Embryonic facial prominence (tissue), 1 donor: ENCODE measurements at regions not wholly inside any gene's neighbourhood (a gene's known extent, or its start where the extent isn't known, plus 50 kb on each side); places are given as distances from the start of the nearest gene placed in this dataset.
"Not testable (repeated sequence)": the region's sequence is repeated elsewhere in the genome, so short reads cannot be mapped to it uniquely, and the experiment has no call there.

ENCODE experiments used
- DNase-seq: peaks from one replicate; pipeline ENCODE4 v3.0.0-alpha.2; 2016; ENCODE audit errors: extremely low spot score

GRCh38 chr11:22444076-22444475, 105.9 kb downstream of the SLC17A6 start:
- no peak for DNase-seq

DNA sequence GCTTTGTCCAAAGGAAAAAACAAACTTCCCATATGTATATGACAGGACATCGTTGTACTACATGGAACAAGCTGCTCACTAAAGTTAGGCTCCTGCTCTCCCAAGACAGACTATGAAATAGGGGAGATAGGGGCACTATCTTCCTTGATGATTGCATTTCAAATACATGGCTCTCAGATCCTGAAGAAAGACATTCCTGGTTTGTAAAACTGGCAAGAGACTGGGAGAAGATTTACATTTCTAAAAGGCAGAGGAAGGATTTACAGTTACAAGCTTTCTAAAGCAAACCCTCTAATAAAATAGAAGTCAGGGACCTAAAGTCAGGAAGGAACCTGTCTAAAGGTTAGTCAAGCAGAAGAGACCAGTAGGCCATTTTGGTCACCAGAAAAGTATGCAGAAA, 103.7 kb downstream of the SLC17A6 start:
- DNase-seq = no peak

GRCh38 chr11:22435582-22435981, 97.4 kb downstream of the SLC17A6 start:
- not testable (repeated sequence) for DNase-seq

DNA sequence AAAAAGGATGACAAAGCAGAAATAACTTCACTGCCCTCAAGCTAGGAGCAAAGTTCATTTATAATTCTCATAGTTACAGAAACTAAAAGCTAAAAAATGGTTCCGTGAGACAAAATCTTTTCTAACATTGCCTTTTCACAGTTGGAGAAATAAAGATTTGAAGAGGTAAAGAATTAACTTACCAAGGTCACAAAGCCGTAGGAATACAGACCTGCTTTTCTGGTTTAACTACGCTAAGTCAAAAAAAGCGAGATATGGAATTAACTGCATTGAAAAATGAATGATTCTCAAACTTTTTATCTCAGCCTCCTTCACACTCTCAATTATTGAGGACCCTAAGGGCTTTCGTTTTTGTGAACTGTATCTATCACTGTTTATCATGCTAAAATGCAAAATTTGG, 95.3 kb downstream of the SLC17A6 start:
- no peak for DNase-seq

DNA sequence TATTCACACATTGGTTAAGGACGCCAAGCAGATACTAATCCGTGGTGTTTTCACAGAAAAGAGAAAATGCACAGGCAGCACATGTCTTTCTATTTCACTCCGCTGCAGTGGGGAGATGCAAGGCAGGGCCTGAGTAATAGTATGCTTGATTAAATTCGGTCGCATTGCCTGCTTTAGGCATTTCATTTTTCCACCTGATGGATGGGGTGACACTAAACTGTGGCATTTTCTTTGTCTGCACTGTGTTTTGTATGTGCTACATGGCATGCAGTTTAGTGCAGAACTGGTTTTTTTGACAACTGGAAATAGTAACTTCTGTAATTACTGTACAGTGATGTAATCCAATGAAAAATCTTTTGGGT, 94.9 kb downstream of the SLC17A6 start:
- no peak for DNase-seq

GRCh38 chr11:22432291-22433093, 94.3 kb downstream of the SLC17A6 start:
- peak; percentile 59 for DNase-seq

DNA sequence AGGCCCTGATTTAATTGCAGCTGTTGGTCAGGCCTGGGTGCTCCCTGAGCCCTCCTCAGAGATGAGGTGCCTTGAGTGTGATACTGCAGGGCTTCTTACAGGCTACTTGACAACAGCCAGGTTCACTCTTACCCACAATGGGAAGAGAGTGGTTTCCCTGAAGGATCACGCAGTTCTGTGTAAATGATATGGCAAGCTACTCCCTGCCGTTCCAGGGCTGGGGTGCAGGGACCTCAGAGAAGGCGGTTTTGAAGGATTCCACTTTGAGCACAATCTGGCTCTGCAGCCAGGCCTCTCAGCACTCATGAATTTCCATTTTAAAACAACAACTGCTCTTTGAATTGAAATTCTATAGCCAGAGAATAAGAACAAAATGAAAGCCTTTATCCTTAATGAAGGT, 92.9 kb downstream of the SLC17A6 start:
- no peak for DNase-seq

DNA sequence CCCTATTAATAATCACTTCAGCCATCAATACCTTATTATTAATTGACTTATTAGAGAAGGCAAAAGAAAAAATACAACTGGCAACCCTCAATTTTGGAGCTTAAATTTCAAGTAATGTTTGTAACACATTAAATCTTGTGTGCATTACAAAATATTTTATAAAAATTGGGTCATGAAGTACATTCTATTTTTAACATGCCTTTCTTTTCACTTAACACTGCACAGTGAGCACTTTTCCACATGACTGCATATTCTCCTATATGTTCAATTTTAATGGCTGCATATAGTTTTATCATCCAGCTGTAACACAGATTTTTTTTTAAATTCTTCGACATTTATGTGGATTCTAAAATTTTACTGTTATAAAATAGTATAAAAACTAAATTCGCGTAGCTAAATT, 92.5 kb downstream of the SLC17A6 start:
- no peak for DNase-seq

GRCh38 chr11:22430141-22430541, 92.0 kb downstream of the SLC17A6 start:
- DNase-seq = no peak
